H9 (cell line): ENCODE measurements at regions not wholly inside any gene's neighbourhood (a gene's known extent, or its start where the extent isn't known, plus 50 kb on each side); places are given as distances from the start of the nearest gene placed in this dataset.

Experiments
- DNase-seq: peaks from one replicate; pipeline ENCODE4 v3.0.0-alpha.2; 2017
- H2AFZ ChIP-seq: one replicate; pipeline ENCODE4 v1.6.1; 2013; ENCODE audit warnings: mild to moderate bottlenecking, low read length, control low read depth, moderate library complexity
- H2AK5ac ChIP-seq: 2 replicates; pipeline ENCODE4 v1.6.1; 2013; ENCODE audit warnings: low read length, control low read depth, mixed read lengths; ENCODE audit not compliant: insufficient read length
- H2BK120ac ChIP-seq: one replicate; pipeline ENCODE4 v1.6.1; 2013; ENCODE audit warnings: low read depth, mild to moderate bottlenecking, low read length, control low read depth, inconsistent platforms; ENCODE audit not compliant: poor library complexity, severe bottlenecking
- H2BK12ac ChIP-seq: 2 replicates; pipeline ENCODE4 v1.6.1; 2013; ENCODE audit warnings: low read length, control low read depth, mixed read lengths, low read depth; ENCODE audit not compliant: insufficient read length
- H2BK15ac ChIP-seq: 2 replicates; pipeline ENCODE4 v1.6.1; 2013; ENCODE audit warnings: low read depth, low read length, control low read depth
- H2BK20ac ChIP-seq: one replicate; pipeline ENCODE4 v1.6.1; 2013; ENCODE audit warnings: low read depth, mild to moderate bottlenecking, low read length, control low read depth, inconsistent platforms; ENCODE audit not compliant: poor library complexity, severe bottlenecking
- H2BK5ac ChIP-seq: 2 replicates; pipeline ENCODE4 v1.6.1; 2013; ENCODE audit warnings: low read length, control low read depth, mixed read lengths; ENCODE audit not compliant: insufficient read length
- H3K14ac ChIP-seq: 2 replicates; pipeline ENCODE4 v1.6.1; 2013; ENCODE audit warnings: low read length, control low read depth; ENCODE audit not compliant: insufficient read depth
- H3K18ac ChIP-seq: 2 replicates; pipeline ENCODE4 v1.6.1; 2013; ENCODE audit warnings: low read depth, mild to moderate bottlenecking, mixed read lengths, low read length, control low read depth; ENCODE audit not compliant: insufficient read length
- H3K23ac ChIP-seq: 2 replicates; pipeline ENCODE4 v1.6.1; 2013; ENCODE audit warnings: low read length, control low read depth, mixed read lengths, low read depth; ENCODE audit not compliant: insufficient read length
- H3K23me2 ChIP-seq: 2 replicates; pipeline ENCODE4 v1.6.1; 2013; ENCODE audit warnings: low read depth, mild to moderate bottlenecking, mixed read lengths, low read length, control low read depth; ENCODE audit not compliant: insufficient read length, poor library complexity, severe bottlenecking
- H3K27ac ChIP-seq: 2 replicates; pipeline ENCODE4 v1.5.1; 2013; ENCODE audit warnings: low read length, control low read depth, mixed read lengths, low read depth; ENCODE audit not compliant: insufficient read length
- H3K27me3 ChIP-seq: 2 replicates; pipeline ENCODE4 v1.6.1; 2013; ENCODE audit warnings: low read length, control low read depth, inconsistent platforms; ENCODE audit not compliant: insufficient read depth
- H3K4ac ChIP-seq: 2 replicates; pipeline ENCODE4 v1.6.1; 2013; ENCODE audit warnings: low read depth, mild to moderate bottlenecking, control low read depth, inconsistent platforms, low read length, moderate library complexity
- H3K4me1 ChIP-seq: 2 replicates; pipeline ENCODE4 v1.6.1; 2013; ENCODE audit warnings: low read length, control low read depth, inconsistent platforms; ENCODE audit not compliant: insufficient read depth
- H3K4me2 ChIP-seq: 2 replicates; pipeline ENCODE4 v1.6.1; 2013; ENCODE audit warnings: low read length, control low read depth, mixed read lengths; ENCODE audit not compliant: insufficient read length, insufficient read depth
- H3K56ac ChIP-seq: 2 replicates; pipeline ENCODE4 v1.6.1; 2013; ENCODE audit warnings: low read depth, mild to moderate bottlenecking, mixed read lengths, low read length, control low read depth; ENCODE audit not compliant: insufficient read length
- H3K79me1 ChIP-seq: 2 replicates; pipeline ENCODE4 v1.6.1; 2013; ENCODE audit warnings: low read depth, mild to moderate bottlenecking, moderate library complexity, low read length, control low read depth, inconsistent platforms; ENCODE audit not compliant: insufficient read depth, poor library complexity, severe bottlenecking
- H3K79me2 ChIP-seq: 2 replicates; pipeline ENCODE4 v1.6.1; 2013; ENCODE audit warnings: low read length, control low read depth, inconsistent platforms; ENCODE audit not compliant: insufficient read depth
- H3K9ac ChIP-seq: 2 replicates; pipeline ENCODE4 v1.6.1; 2013; ENCODE audit warnings: low read length, control low read depth, mixed read lengths; ENCODE audit not compliant: insufficient read length; ENCODE audit errors: extremely low read depth
- H3K9me3 ChIP-seq: one replicate; pipeline ENCODE4 v1.6.1; 2013; ENCODE audit warnings: low read depth, low read length, inconsistent platforms; ENCODE audit not compliant: control insufficient read depth
- H3T11ph ChIP-seq: one replicate; pipeline ENCODE4 v1.6.1; 2013; ENCODE audit warnings: mild to moderate bottlenecking, low read length, control low read depth, inconsistent platforms
- H4K20me1 ChIP-seq: one replicate; pipeline ENCODE4 v1.6.1; 2013; ENCODE audit not compliant: control insufficient read depth, insufficient read length, insufficient read depth
- H4K5ac ChIP-seq: 2 replicates; pipeline ENCODE4 v1.6.1; 2013; ENCODE audit warnings: low read depth, mild to moderate bottlenecking, mixed read lengths, low read length, control low read depth; ENCODE audit not compliant: insufficient read length
- H4K8ac ChIP-seq: replicated peaks from 2 replicates; pipeline ENCODE4 v1.6.1; 2013; ENCODE audit warnings: low read length, control low read depth, mixed read lengths, low read depth; ENCODE audit not compliant: insufficient read length
- H4K91ac ChIP-seq: 2 replicates; pipeline ENCODE4 v1.6.1; 2013; ENCODE audit warnings: low read depth, mild to moderate bottlenecking, moderate library complexity, mixed read lengths, low read length, control low read depth; ENCODE audit not compliant: insufficient read length
- H3K27ac Mint-ChIP-seq, 3 experiments: 2 replicates in 2 of 3; 3 replicates in 1 of 3; pipeline ENCODE4 v1.8.0; 2020 to 2021; ENCODE audit warnings: mixed read lengths in 3 of 3, mild to moderate bottlenecking in 1 of 3, moderate library complexity in 1 of 3
- H3K27me3 Mint-ChIP-seq: 2 replicates; pipeline ENCODE4 v1.8.0; 2021; ENCODE audit warnings: low read depth, mild to moderate bottlenecking, moderate library complexity, mixed read lengths
- H3K36me3 Mint-ChIP-seq, 3 experiments: 2 replicates in 2 of 3; 3 replicates in 1 of 3; pipeline ENCODE4 v1.8.0; 2020 to 2021; ENCODE audit warnings: low read depth in 3 of 3, mixed read lengths in 3 of 3; ENCODE audit not compliant: insufficient read depth in 1 of 3
- H3K4me1 Mint-ChIP-seq, 2 experiments: 2 replicates each; pipeline ENCODE4 v1.8.0; 2020; ENCODE audit warnings: mixed read lengths in 2 of 2
- H3K4me3 Mint-ChIP-seq, 2 experiments: 2 replicates in 1 of 2; 3 replicates in 1 of 2; pipeline ENCODE4 v1.8.0; 2020 to 2021; ENCODE audit warnings: mild to moderate bottlenecking in 2 of 2, mixed read lengths in 2 of 2, moderate library complexity in 1 of 2
- H3K9me3 Mint-ChIP-seq, 2 experiments: 2 replicates in 1 of 2; 3 replicates in 1 of 2; pipeline ENCODE4 v1.8.0; 2020; ENCODE audit warnings: mild to moderate bottlenecking in 2 of 2, mixed read lengths in 2 of 2, moderate library complexity in 1 of 2
- WGBS: extraction: QIAGEN DNeasy Blood & Tissue Kit; methylation state at CpG from one replicate; pipeline ENCODE4 v1.1.7; 2013; ENCODE audit warnings: missing lambda C conversion rate, low lambda C conversion rate, mixed read lengths; ENCODE audit not compliant: insufficient read length; ENCODE audit errors: extremely low coverage; 5-methylcytosine and 5-hydroxymethylcytosine counted together
- TF ChIP-seq, protein P1 (sequence below): fragments of 200-600 bp; sonication (generic); conservative IDR thresholded peaks from 3 replicates; pipeline ENCODE4 v1.8.0; 2021; ENCODE audit warnings: antibody characterized with exemption, mild to moderate bottlenecking

DNA sequence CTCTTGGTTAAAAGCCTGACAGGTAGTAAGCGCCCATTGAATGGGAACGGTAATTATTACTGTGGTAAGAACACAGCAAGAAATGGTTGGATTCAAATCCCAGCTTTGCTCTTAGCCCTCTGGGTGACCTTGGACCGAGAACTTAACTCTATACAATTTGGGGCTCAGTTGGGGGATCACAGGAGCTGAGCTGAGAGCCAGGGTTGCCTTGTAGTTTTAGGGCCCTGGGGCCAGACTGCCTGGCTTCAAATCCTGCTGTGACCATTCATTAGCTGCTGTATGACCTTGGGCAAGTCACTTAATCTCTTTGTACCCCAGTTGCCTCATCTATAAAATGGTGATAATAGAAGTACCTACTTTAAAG is 87.4 kb upstream of the SH3PXD2B start:
- Histone ChIP-seq H3T11ph (no peak overlapping the region), H2BK12ac (no peak overlapping the region), H3K79me2 (no peaks in the 10 kb centered on the region), H4K5ac (no peak overlapping the region), H2BK15ac (no peak overlapping the region), H2BK120ac (no peak overlapping the region), H3K4ac (no peak overlapping the region), H3K23ac (no peak overlapping the region), H4K91ac (no peak overlapping the region), H3K79me1 (no peaks in the 10 kb centered on the region), H3K27ac (no peak overlapping the region), H2AFZ (no peak overlapping the region), H3K14ac (no peak overlapping the region), H2BK5ac (no peak overlapping the region), H3K4me1 (no peaks in the 10 kb centered on the region; the same call in 1 of the 2 replicates), H2BK20ac (no peak overlapping the region), H3K56ac (no peak overlapping the region), H2AK5ac (no peak overlapping the region), H4K20me1 (no peaks in the 10 kb centered on the region), H3K4me2 (no peak overlapping the region), H3K9ac (no peak overlapping the region), H4K8ac (no peak overlapping the region), H3K18ac (no peak overlapping the region), H3K23me2 (no peaks in the 10 kb centered on the region), H3K27me3 (no peaks in the 10 kb centered on the region), H3K9me3 (no peaks in the 10 kb centered on the region)
- Mint-ChIP-seq H3K27me3 (peaks cover 27% of the 10 kb centered on the region), H3K36me3 (no peaks in the 10 kb centered on the region), H3K4me1 (peaks cover 14 to 21% of the 10 kb centered on the region in 2 experiments), H3K9me3 (peaks cover 0 to 3% of the 10 kb centered on the region in 2 experiments; a peak in 3 of 5 replicates), H3K4me3 (no peak overlapping the region), H3K27ac (no peak overlapping the region)
- no CpG with 5 or more reads among the region's 3 CpGs for WGBS
- TF ChIP-seq, protein P1, sequence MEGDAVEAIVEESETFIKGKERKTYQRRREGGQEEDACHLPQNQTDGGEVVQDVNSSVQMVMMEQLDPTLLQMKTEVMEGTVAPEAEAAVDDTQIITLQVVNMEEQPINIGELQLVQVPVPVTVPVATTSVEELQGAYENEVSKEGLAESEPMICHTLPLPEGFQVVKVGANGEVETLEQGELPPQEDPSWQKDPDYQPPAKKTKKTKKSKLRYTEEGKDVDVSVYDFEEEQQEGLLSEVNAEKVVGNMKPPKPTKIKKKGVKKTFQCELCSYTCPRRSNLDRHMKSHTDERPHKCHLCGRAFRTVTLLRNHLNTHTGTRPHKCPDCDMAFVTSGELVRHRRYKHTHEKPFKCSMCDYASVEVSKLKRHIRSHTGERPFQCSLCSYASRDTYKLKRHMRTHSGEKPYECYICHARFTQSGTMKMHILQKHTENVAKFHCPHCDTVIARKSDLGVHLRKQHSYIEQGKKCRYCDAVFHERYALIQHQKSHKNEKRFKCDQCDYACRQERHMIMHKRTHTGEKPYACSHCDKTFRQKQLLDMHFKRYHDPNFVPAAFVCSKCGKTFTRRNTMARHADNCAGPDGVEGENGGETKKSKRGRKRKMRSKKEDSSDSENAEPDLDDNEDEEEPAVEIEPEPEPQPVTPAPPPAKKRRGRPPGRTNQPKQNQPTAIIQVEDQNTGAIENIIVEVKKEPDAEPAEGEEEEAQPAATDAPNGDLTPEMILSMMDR: no peak
- DNase-seq: no peak
